ENCODE measurements at regions not wholly inside any gene's neighbourhood (a gene's known extent, or its start where the extent isn't known, plus 50 kb on each side); places are given as distances from the start of the nearest gene placed in this dataset.

DNA sequence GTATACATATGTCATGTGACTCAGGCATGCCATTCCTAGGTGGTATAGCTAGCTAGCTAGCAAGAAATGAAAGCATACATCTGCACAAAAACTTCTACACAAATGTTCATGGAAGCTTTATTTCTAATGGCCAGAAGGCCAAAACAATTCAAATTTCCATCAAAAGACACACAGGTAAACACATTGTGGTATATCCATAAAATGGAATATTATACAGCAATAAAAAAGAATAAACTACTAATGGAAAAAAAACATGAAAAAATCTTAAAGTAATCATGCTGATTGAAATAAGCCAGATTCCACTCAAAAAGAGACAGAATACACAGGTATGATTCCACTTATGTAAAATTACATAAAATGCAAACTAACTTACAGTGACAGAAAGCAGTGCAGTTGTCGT is 154.3 kb downstream of the MACC1 start:
- H3K27ac ChIP-seq (ENCODE audit: low read depth, low read length, poor library complexity, severe bottlenecking) = no peak overlapping the region
- H3K79me2 ChIP-seq (ENCODE audit: insufficient read depth, low read length) = no peaks in the 10 kb centered on the region
- H3K9ac ChIP-seq (ENCODE audit: low read length) = no peak overlapping the region
- TF ChIP-seq, protein P1, sequence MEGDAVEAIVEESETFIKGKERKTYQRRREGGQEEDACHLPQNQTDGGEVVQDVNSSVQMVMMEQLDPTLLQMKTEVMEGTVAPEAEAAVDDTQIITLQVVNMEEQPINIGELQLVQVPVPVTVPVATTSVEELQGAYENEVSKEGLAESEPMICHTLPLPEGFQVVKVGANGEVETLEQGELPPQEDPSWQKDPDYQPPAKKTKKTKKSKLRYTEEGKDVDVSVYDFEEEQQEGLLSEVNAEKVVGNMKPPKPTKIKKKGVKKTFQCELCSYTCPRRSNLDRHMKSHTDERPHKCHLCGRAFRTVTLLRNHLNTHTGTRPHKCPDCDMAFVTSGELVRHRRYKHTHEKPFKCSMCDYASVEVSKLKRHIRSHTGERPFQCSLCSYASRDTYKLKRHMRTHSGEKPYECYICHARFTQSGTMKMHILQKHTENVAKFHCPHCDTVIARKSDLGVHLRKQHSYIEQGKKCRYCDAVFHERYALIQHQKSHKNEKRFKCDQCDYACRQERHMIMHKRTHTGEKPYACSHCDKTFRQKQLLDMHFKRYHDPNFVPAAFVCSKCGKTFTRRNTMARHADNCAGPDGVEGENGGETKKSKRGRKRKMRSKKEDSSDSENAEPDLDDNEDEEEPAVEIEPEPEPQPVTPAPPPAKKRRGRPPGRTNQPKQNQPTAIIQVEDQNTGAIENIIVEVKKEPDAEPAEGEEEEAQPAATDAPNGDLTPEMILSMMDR (IDR thresholded peaks at IDR 0.05; ENCODE audit: low read length) = no peak
- no peak for TF ChIP-seq EZH2 (IDR thresholded peaks at IDR 0.05; ENCODE audit: borderline replicate concordance, low read length)
- no peaks in the 10 kb centered on the region for H3K36me3 ChIP-seq (ENCODE audit: insufficient read depth, low read length)
- no peak overlapping the region for H3K4me2 ChIP-seq (ENCODE audit: low read length)
- H3K27me3 ChIP-seq (ENCODE audit: insufficient read depth, low read length) = no peaks in the 10 kb centered on the region
- H3K9me2 ChIP-seq (ENCODE audit: low read depth, low read length) = no peaks in the 10 kb centered on the region
- H3K4me1 ChIP-seq (ENCODE audit: insufficient read depth, low read length, severe bottlenecking) = peaks cover 21% of the 10 kb centered on the region
- H3F3A ChIP-seq (ENCODE audit: insufficient read depth, low read length) = no peaks in the 10 kb centered on the region
- H2AFZ ChIP-seq (ENCODE audit: low read length) = no peak overlapping the region
- H3K4me3 ChIP-seq (ENCODE audit: low read depth, low read length, poor library complexity, severe bottlenecking) = no peak overlapping the region
- no peaks in the 10 kb centered on the region for H4K20me1 ChIP-seq (ENCODE audit: insufficient read depth, low read length)
- H3K9me3 ChIP-seq (ENCODE audit: low read length) = peaks cover 8% of the 10 kb centered on the region

DNA sequence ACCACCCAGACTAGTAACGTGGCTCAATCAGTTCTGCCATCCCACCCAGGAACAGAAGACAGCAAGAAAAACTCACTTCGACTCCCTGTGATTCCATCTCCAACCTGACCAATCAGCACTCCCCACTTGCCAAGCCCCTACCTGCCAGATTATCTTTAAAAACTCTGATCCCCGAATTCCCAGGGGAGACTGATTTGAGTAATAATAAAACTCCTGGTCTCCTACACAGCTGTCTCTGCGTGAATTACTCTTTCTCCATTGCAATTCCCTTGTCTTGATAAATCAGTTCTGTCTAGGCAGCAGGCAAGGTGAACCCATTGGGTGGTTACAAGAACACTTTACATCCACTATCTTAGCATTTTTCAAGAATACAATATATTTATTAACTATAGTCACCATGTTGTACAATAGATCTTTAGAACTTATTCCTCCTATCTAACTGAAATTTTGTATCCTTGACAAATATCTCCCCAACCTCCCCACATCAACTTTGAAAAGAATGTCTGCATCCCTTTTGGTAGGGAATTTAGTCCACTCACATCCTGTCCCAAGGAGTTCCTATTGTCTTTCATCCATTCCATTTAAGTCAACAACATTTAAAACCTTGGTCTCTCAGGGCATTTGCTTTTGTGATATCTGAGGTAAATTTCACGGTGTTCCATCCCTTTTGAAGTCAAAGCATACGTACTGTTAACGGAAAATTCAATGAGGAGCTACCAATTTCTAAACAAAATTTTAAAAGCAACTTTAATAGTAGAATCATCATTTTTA is 163.7 kb downstream of the MACC1 start:
- H3K27me3 ChIP-seq (ENCODE audit: insufficient read depth, low read length) = no peaks in the 10 kb centered on the region
- no peak overlapping the region for H2AFZ ChIP-seq (ENCODE audit: low read length)
- no peaks in the 10 kb centered on the region for H3K9me2 ChIP-seq (ENCODE audit: low read depth, low read length)
- H3K4me1 ChIP-seq (ENCODE audit: insufficient read depth, low read length, severe bottlenecking) = no peaks in the 10 kb centered on the region
- H4K20me1 ChIP-seq (ENCODE audit: insufficient read depth, low read length) = no peaks in the 10 kb centered on the region
- no peak for TF ChIP-seq EZH2 (IDR thresholded peaks at IDR 0.05; ENCODE audit: borderline replicate concordance, low read length)
- TF ChIP-seq, protein P1 (IDR thresholded peaks at IDR 0.05; ENCODE audit: low read length) = no peak
- H3K9ac ChIP-seq (ENCODE audit: low read length) = no peak overlapping the region
- H3K4me2 ChIP-seq (ENCODE audit: low read length) = no peak overlapping the region
- H3K36me3 ChIP-seq (ENCODE audit: insufficient read depth, low read length) = no peaks in the 10 kb centered on the region
- H3F3A ChIP-seq (ENCODE audit: insufficient read depth, low read length) = no peaks in the 10 kb centered on the region
- no peak overlapping the region for H3K4me3 ChIP-seq (ENCODE audit: low read depth, low read length, poor library complexity, severe bottlenecking)
- H3K9me3 ChIP-seq (ENCODE audit: low read length) = no peaks in the 10 kb centered on the region; the same call in 1 of the 2 replicates
- H3K79me2 ChIP-seq (ENCODE audit: insufficient read depth, low read length) = no peaks in the 10 kb centered on the region
- H3K27ac ChIP-seq (ENCODE audit: low read depth, low read length, poor library complexity, severe bottlenecking) = no peak overlapping the region

DNA sequence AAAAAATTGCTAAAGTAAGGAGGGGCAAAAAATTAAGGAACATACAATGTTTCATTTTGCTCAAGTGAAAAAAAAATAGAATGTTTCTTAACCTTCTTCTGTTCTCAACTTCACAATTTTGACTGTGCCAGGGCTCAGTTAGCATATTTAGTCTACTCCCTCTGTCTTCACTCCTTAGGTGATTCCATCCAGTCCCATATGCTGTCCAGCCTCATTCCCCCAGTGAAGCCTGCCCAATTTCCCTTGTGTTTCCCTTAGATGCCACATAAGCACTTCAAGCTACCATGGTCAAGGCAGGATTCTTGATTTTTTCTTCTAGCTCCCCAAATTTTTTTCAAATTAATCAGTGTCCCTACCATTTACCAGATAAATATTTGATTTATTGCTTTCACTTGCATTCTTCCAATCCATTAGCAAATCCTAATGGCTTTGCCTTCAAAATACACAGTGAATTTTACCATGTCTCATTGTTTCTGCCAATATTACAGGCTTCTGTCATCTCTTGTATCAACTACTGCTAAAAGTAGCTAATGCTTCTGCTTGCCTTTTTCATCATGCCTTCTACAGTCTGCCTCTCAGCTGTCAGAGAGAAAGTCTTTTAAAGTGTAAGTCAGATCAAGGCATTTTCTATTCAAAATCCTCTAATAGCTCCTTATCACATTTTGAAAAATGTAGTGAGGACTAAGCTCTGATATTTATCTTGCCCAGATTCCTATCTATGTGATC is 166.8 kb downstream of the MACC1 start:
- H3K27ac ChIP-seq (ENCODE audit: low read depth, low read length, poor library complexity, severe bottlenecking) = no peak overlapping the region
- H3F3A ChIP-seq (ENCODE audit: insufficient read depth, low read length) = no peaks in the 10 kb centered on the region
- no peaks in the 10 kb centered on the region for H3K9me3 ChIP-seq (ENCODE audit: low read length)
- H3K9ac ChIP-seq (ENCODE audit: low read length) = no peak overlapping the region
- no peaks in the 10 kb centered on the region for H3K4me1 ChIP-seq (ENCODE audit: insufficient read depth, low read length, severe bottlenecking)
- no peaks in the 10 kb centered on the region for H3K27me3 ChIP-seq (ENCODE audit: insufficient read depth, low read length)
- no peaks in the 10 kb centered on the region for H4K20me1 ChIP-seq (ENCODE audit: insufficient read depth, low read length)
- no peaks in the 10 kb centered on the region for H3K9me2 ChIP-seq (ENCODE audit: low read depth, low read length)
- no peak overlapping the region for H2AFZ ChIP-seq (ENCODE audit: low read length)
- no peaks in the 10 kb centered on the region for H3K79me2 ChIP-seq (ENCODE audit: insufficient read depth, low read length)
- no peak overlapping the region for H3K4me2 ChIP-seq (ENCODE audit: low read length)
- TF ChIP-seq, protein P1 (IDR thresholded peaks at IDR 0.05; ENCODE audit: low read length) = no peak
- no peak for TF ChIP-seq EZH2 (IDR thresholded peaks at IDR 0.05; ENCODE audit: borderline replicate concordance, low read length)
- no peaks in the 10 kb centered on the region for H3K36me3 ChIP-seq (ENCODE audit: insufficient read depth, low read length)
- H3K4me3 ChIP-seq (ENCODE audit: low read depth, low read length, poor library complexity, severe bottlenecking) = no peak overlapping the region
